NCI-H2171 treated with DMSO at 0.1 percent for 48 hours (cell line): ENCODE measurements at regions not wholly inside any gene's neighbourhood (a gene's known extent, or its start where the extent isn't known, plus 50 kb on each side); places are given as distances from the start of the nearest gene placed in this dataset.

Source experiments
- DNase-seq: peaks from one replicate; lab custom pipeline; 2025; lab: John Stamatoyannopoulos, UW

- DNase-seq: peak; percentile 77
Measured at GRCh38 chr12:30019366-30020140, 235.8 kb upstream of the TMTC1 start.

GRCh38 chr12:30016540-30017055 lies 232.9 kb upstream of the TMTC1 start:
- no peak for DNase-seq

GRCh38 chr12:30015631-30016337 lies 232.0 kb upstream of the TMTC1 start:
- DNase-seq: peak; percentile 40

- DNase-seq: no peak
Measured at GRCh38 chr12:30014991-30015390, 231.2 kb upstream of the TMTC1 start.

GRCh38 chr12:30012816-30013450 lies 229.2 kb upstream of the TMTC1 start:
- DNase-seq: peak; percentile 45

- DNase-seq: no peak
Measured at GRCh38 chr12:30010071-30011052, 226.6 kb upstream of the TMTC1 start.

GRCh38 chr12:30006021-30006420 lies 222.3 kb upstream of the TMTC1 start:
- DNase-seq: no peak

- DNase-seq: no peak
Measured at GRCh38 chr12:30003321-30003720, 219.6 kb upstream of the TMTC1 start.

- DNase-seq: no peak
Measured at GRCh38 chr12:30002677-30003076, 218.9 kb upstream of the TMTC1 start.

GRCh38 chr12:30000401-30000800 lies 216.7 kb upstream of the TMTC1 start:
- peak; percentile 67 for DNase-seq

- DNase-seq: no peak
Measured at GRCh38 chr12:29996993-29997392, 213.3 kb upstream of the TMTC1 start.

GRCh38 chr12:29992366-29992765 lies 208.6 kb upstream of the TMTC1 start:
- no peak for DNase-seq

GRCh38 chr12:29991924-29992323 lies 208.2 kb upstream of the TMTC1 start:
- DNase-seq: no peak

GRCh38 chr12:29990971-29991370 lies 207.2 kb upstream of the TMTC1 start:
- no peak for DNase-seq

- DNase-seq: no peak
Measured at GRCh38 chr12:29983851-29984250, 200.1 kb upstream of the TMTC1 start.

GRCh38 chr12:29980304-29980703 lies 196.6 kb upstream of the TMTC1 start:
- no peak for DNase-seq

- DNase-seq: no peak
Measured at GRCh38 chr12:29971446-29971845, 187.7 kb upstream of the TMTC1 start.

- no peak for DNase-seq
Measured at GRCh38 chr12:29970501-29970900, 186.8 kb upstream of the TMTC1 start.

- peak; percentile 19 for DNase-seq
Measured at GRCh38 chr12:29962276-29963035, 178.7 kb upstream of the TMTC1 start.

GRCh38 chr12:29961231-29961630 lies 177.5 kb upstream of the TMTC1 start:
- no peak for DNase-seq

GRCh38 chr12:29960122-29960521 lies 176.4 kb upstream of the TMTC1 start:
- peak; percentile 53 for DNase-seq
